ENCODE measurements at regions not wholly inside any gene's neighbourhood (a gene's known extent, or its start where the extent isn't known, plus 50 kb on each side); places are given as distances from the start of the nearest gene placed in this dataset.
"Not testable (repeated sequence)": the region's sequence is repeated elsewhere in the genome, so short reads cannot be mapped to it uniquely, and the experiment has no call there.

DNA sequence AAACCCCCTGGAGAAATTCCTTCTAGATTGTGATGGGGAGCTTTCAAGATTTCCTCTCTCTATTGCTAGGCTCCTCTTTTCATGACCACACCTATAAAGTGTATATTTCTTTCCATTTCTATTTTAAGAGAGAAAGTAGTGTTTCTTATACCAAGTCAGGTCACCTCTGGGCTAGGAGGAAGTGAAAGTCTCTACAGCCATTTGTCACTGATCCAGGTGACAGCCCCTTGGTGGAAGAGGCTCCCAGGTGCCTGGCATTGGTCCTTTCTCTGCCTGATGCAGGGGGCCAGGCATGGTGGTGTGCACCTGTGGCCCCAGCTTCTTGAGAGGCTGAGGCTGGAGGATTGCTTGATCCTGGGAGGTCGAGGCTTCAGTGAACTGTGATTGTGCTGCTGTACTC lies 64.7 kb downstream of the DHCR7 start:
- no peak for DNase-seq

DNA sequence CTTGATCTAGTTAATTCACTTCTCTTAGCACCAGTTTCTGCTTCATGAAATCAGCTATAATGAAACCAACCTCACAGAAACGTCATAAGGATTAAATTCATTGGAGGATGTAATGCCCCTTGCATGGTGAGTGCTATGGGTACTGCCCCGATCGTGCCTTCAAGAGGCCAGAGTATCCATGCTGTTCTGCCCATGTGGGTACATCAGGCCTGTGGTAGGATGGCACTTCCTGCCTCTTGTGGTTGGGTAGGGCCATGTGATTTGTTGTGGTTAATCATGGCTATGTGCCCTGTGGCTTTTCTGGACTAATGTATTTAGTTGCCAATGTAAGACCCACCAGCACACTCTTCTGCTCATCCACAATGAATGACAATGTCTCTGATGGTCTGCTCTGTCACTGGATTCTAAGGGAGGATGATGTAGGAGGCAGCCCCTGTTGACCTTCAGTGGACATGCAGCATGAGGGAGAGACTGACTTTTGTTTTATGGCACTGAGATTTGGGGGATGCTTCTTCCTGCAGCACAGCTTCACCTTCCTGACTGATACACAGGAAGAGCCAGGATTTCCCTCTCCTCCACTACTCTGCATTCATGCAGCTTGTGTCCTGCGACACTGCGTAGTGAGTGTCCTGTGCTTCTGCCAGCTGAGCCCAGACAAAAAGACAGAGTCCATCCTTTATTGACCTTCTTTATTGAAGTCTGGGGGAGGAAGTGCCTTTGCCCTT lies 66.2 kb downstream of the DHCR7 start:
- no peak for DNase-seq

DNA sequence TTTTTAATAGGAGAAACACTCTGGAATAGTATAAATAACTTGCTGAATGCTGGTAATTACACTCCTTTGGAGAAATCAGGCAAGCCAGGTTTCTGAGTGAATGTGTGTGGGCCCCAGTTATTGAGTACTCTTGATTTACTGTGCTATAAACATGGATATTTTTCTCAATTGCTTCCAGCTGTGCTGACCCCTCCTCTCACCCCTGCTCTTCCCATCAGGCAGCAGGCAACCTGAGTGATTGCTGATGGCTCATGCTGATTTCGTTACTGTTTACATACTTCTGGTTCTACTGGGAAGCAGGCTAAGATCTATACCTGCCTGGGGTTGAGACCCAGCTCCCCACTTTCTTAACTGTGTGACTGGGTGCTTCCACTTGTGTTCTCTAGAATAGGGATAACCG lies 68.5 kb downstream of the DHCR7 start:
- no peak for DNase-seq

DNA sequence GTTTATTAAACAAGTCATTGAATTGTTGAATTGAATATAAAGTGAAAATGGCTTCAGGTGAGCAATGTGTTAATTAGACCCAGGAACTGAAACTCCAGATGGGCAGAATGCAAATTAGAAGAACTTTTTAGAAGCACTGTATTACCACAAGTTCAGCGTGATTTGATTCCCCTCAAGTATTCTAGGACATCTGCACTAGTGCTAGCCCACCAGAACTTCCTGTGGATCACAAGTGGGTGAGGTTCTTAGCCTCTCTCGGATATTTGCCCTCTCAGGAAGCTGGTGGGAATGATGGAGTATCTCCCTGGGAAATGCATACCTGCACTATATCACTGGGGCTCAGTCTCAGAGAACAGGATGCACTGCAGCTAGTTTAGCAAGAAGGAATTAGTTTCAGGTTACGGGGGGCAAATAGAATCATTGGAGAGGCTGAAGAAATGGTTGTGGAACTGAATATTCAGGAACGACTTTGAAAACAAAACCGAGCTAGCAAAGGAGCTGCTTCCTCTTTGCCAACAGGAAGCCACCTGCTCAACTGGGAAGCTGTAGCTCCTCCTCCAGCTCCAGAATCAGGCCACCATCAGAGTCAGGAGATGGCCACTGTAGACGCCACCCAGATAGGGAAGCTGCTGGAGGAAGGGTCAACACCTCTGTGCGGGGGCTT lies 74.3 kb downstream of the DHCR7 start:
- DNase-seq, result no peak

DNA sequence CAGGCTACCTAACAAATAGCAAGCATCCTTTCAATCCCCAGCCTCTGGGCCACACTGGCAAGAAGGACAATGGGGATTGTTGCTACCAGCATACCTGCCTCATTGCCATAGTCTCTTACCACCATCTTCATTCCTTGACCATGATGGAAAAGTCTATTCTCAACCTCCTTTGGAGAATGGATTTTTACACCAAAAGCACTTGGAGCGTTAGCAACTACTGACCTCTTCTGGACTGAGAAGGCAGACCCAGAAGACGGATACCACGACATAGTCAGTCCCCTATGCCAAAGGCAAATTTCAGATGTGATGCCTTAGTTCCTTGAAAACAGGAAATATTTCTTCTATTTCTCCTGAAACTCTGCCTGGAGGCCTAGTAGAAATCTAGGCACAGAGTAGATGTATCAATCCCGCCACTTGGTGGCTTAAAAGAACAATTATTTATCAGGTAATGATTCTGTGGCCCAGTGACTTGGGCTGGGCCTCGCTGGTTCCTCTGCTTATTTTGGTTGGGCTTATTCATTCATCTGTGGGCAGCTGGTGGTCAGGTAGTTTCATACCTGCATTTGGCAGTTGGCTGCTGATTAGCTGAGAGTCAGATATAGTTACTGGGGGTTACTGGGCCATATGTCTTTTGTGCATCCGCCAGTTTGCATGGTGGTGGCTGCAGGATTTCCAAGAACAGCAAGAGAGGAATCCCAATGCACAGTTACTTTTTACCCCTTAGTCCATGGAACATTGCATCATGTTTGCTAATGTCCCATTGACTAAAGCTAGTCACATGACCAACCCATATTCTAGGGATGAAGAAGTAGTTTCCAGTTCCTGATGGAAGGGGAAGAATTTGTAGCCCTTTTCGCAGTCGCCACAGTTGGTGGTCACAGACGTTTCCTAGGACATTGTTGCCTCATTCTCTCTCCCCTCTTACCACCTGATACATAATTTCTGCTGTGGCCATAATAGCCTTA lies 75.2 kb downstream of the DHCR7 start:
- DNase-seq, result no peak

DNA sequence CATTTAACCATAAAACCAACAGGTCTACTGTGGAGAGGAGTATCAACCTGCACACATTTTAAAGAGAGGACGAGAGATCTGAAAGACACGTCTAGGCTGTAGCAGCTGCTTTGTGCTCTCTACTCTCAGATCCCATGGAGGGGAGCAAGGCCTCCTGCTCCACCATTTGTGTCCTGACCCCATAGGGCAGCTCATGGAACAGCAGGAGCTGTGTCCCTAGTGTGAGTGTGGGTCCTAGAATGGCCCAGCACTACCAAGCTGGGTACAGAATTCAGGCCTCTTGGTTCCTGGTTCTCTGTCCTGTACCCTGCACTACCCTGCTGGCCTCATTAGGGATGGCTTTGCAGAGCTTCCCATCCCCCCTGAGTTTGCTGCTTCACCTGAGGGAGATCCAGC lies 76.5 kb downstream of the DHCR7 start:
- no peak for DNase-seq

DNA sequence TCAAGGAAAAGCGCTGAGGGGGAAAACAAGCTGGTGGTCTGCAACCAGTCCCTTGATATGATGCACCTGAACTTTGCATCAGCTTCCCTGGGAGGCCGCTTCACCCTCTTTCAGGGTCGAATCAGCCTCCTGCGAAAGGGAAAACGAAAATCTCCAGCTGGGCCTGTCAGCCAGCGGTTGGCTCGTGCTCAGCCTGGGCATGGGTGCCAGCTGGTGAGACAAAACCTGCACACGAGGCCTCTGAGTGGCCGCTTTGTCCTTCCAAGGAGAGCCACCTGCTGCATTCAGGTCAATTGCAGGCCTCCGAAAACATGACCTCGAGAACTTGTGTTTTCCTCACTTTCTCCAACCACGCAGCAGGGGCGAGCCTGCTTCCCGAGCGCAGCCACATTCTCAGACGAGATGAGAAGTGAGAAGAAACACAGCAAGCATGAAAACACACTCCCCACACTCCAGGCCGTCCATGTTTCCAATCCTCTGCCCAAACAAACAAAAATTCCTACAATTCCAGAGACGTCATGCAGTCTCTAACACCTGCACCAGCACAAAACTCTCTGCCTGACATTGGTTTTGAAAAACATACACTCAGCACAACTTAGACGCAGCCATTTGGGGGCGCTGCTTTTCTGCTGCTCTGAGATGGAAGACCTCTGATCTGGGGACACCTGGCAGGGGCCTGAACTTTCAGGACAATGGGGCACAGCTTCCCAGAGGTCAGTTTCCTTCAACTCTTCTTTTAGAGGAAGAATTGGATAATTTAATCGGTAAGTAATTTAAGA lies 77.1 kb downstream of the DHCR7 start:
- no peak for DNase-seq

DNA sequence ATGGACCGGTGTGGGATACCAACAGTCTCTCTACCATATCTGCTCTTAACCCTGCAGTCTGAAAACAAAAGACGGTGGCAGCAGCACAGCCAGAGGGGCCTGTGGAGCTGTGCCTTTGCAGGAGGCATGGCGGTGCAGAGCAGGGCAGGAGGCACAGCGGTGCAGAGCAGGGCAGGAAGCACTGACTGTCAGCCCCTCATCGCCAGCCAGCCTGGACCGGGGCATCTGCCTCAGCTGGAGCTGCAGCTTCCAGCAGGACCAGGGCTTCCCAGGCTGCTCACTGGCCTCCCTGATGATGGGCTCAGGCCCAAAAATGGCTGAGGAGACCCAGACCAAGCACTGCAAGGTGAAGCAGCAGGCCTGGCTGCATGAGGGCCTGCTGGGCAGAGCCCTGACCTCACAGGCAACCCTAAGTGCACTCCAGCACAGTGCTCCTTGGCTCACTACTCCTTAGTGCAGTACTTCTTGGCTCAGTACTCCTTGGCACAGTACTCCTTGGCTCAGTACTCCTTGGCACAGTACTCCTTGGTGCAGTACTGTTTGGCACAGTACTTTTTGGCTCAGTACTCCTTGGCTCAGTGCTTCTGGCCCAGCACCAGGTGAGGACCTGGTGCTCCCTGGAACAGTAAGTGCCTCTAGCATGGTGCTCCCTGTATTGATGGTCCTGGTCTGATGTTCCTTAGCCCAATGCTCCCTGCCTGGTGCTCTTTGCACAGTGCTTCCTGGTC lies 78.0 kb downstream of the DHCR7 start:
- no peak for DNase-seq

DNA sequence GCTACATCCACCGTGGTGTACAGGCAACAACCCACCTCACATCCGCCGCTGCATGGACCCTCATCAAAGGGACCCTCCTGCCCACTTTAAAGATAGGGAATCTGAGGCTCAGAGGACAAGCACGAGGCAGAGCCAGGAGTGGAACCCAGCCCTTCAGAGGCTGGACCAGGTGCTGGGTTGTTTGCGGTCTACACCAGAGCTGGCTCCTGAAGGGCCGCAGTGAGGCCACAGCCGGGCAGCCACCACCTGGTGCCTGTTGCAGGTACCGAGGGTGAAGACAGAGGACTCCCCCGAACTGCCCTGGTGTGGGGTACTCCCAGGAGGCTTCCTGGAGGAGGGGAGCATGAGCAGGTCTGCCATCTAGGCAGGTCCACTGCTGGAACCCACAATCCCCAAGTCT lies 78.8 kb downstream of the DHCR7 start:
- no peak for DNase-seq

DNA sequence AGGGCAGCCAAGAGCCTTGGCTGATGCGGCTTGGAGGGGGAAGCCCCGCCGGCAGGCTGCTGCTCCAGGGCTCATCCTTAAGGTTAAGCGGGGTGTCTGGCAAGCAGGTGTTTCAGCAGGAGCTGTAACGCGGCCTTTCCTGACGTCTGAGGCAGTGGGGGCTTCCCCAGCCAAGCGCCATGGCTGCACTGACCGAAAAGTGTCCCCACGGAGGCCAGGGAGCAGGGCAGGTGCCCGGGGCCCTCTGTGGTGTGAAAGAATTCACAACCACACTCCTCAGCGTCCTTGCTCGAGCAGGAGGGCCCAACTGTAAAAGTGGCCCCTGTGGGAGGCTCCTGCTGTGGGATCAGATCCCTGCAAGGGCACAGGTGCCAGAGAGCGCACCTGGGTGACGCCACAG lies 79.2 kb downstream of the DHCR7 start:
- DNase-seq, result no peak

DNA sequence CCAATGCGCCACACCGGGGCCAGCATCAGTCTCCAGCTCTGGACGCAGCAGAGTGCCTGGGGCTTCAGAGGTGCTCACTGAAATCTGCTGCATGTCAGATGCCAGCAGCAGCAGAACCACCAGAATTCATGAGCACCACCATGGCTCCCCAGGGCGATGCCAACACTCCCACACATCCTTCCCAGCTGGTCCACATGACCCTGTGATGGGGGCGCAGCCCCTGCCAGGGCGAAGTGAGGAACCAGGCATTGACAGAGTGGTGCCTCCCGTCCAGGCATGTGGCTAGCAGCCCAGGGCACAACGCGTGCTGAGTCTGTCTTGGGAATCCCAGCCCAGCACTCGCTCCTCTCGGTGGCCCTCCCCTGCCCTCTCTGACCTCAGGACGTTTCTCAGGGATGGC lies 80.4 kb downstream of the DHCR7 start:
- no peak for DNase-seq

DNA sequence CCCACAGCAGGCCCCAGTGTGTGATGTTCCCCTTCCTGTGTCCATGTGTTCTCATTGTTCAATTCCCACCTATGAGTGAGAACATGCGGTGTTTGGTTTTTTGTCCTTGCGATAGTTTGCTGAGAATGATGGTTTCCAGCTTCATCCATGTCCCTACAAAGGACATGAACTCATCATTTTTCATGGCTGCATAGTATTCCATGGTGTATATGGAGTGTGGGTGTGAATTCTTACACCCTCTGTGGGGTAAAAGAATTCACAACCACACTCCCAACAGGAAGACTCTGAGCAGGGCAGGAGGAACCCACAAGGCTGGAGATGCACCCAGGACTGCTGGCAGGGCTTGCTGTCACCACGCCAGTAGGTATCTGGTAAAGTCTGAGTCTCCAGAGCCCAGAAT lies 80.9 kb downstream of the DHCR7 start:
- DNase-seq, result not testable (repeated sequence)

DNA sequence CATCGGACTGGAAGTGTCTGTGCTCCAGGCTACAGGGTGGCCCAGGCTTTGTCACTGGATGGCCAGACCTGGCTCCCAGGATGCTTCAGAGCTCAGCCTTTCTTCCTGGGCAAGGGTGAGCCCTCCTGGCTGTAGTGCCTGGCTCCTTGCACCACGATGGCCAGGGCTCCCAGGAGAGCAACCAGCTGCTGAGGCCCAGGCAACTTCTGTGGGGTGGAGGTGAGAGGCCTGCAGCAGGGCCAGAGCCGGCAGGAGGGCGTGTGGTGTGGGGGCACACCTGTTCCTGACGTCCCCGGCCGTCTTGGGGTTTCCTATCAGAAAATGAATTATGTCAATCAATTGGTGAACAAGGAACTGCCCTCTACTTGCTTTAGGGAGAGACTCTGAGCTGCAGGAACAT lies 82.1 kb downstream of the DHCR7 start:
- no peak for DNase-seq

DNA sequence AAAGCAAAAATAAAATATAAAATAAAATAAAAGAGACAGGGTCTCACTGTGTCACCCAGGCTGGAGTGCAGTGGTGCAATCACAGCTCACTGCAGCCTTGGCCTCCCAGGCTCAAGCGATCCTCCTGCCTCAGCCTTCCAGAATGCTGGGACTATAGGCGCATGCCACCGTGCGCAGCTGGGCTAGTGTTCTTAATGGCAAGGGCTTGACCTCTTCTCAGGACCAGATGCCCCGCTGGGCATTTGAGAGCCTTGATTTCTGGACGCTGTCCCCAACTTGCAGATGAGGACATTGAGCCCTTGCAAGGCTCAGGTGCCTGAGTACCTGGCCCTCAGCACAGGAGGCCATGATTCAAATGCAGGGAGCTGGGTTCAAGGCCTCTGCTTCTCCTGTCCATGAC lies 82.6 kb downstream of the DHCR7 start:
- no peak for DNase-seq

DNA sequence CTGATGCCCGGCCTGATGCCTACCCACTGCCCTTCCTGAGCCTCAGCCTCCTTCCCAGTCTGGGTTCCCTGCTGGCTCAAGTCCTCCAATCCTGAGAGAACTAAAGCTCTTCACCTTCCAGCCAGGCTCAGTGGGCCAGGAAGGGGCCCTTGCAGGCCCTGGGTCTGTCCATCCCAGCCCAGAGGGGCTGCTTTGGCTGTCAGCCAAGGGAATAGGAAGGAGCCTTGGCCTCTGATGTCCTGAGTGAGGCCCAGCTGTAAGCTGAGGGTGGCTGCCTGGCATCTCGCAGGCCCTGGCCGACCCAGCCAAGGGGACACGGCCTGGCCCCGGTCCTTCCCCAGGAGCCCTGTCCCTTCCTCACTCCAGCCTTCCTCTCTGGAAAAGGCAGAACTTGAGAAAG lies 83.4 kb downstream of the DHCR7 start:
- no peak for DNase-seq

DNA sequence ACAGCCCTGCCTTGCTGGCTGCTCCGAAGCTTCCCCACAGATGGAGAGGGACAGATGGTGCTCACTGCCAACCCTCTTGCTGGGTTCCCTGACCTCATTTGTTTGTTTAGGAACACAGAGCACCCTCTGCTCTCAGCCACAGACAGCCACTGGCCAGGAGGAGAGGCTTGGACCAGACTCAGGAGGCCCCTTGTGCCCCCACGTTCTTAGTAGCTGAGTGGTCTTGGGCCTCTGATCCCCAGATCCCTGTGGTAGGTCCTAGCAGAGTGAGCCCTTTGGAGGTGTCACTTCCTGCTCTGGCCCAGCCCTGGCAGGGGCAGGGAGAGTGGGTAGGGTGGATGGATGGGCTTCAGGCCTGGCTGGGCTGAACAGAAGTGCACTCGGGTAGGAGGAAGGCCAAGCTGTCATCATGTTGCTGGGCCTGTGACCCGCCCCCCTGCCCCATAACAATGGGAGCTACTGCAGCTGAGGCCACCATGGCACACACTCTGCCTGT lies 84.0 kb downstream of the DHCR7 start:
- DNase-seq, result no peak

DNA sequence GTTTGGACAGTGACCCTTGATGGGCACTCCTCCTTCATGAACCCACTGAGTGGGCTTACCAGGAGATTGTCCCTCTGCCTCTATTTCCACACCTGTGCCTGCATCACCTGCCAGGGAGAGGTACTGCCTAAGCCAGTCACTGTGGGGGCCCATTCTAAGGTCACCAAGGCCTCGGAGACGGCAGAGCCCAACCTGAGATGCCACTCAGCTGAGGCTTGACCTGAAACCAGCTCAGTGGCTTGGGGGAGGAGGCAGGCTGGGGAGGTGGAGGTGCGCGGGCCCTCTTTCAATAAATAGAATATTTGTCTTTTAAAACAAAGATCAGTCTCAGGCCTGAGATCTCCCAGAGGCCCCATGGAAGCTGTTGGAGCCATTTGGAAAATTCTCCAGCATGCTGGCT lies 84.5 kb downstream of the DHCR7 start:
- no peak for DNase-seq

DNA sequence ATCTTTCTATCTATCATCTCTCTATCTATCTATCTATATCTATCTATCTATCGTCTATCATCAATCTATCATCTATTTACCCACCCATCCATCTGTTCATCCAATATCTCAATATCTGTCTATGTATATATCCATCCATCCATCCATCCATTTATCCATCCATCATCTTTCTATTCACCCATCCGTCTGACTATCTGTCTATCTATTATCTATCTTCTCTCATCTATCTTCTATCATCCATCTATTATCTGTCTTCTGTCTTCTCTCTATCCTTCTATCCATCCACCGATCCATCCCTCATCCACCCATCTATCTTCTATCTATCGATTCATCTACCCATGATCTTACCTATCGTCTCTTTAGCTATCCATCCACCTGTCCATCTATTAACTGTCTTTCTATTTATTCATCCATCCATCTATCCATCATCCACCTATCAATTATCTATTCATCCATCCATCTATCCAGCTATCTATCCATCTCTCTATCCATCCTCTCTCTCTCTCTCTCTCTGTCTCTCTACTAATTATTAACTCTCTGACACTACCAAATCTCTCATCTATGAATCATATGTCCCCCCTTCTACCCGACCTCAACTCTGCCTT lies 89.1 kb downstream of the DHCR7 start:
- no peak for DNase-seq

DNA sequence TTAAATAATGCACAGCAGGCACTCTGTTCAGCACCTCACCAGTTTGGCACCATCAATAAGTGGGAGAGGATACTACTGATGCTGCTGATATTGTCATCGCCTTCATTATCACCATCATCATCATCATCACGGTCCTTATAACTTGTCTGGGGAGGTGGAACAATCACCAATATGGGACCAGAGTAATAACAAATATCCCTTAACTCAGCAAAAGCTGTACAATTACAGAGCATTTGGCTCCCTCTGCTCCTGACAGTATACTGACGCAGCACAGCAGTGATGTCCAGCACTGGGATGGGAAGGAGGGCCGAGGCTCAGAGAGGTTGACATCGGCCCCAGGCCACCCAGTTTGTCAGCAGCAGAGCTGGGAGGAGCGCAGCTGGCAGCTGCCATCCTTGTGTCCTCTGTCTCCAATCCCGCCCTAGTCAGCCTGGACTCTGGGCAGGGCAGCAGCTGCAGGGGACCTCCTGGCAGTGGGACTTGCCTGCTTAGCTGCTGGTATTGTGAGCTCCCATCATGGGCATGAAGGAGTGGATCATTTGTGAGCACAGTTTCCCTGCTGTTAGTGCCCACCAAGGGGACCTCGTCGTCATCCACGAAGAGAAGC lies 90.0 kb downstream of the DHCR7 start:
- no peak for DNase-seq

DNA sequence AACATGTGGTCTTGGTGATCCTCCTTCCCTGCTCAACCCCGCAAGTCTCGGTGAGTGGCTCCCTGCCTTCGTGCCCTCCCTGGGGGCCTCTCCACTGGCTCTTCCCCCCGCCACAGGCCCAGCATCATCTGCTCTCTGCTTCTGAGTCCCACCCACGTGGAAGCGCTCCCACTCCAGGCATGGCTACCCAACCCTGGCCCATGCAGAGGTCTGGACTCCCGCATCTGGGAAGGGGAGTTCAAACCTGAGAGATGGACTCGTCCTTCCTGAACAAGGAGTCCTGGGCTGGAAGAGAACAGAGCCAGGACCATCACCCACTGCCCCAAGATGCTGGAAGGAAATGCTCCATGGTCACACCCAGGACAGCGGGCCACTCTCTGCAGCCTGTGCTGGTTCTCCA lies 90.8 kb downstream of the DHCR7 start:
- DNase-seq, result no peak

DNA sequence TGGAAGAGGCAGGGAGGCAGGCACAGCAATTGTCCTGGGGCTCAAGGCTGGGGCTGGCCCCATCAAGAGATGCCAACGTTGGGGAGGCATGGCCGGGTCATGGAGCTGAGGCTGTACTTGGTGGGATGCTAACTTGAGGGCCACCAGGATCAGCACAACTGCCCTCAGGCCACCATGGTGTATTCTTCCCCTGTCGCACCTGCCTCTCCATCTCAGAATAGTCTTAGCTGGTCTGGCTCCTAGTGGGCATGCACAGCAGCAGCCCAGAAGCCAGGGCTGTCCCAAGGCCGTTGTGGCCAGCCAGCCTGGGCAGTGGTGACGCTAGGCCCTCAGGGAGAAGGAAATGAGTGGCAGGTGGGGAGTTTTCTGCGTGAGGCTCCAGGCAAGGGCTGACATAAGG lies 91.3 kb downstream of the DHCR7 start:
- no peak for DNase-seq

Measured in NCI-H2107 (cell line).